Gastroesophageal sphincter (tissue), 3 donors: ENCODE measurements at regions not wholly inside any gene's neighbourhood (a gene's known extent, or its start where the extent isn't known, plus 50 kb on each side); places are given as distances from the start of the nearest gene placed in this dataset.

ENCODE experiments used
- CTCF ChIP-seq, 4 experiments: fragments of 200-600 bp in 2 of 4; fragments of 450-650 bp in 2 of 4; sonication (generic) in 1 of 4; IDR thresholded peaks; one replicate each; pipeline ENCODE4 v1.5.1; 2017 to 2019; ENCODE audit warnings: antibody characterized with exemption in 4 of 4, mild to moderate bottlenecking in 2 of 4, moderate library complexity in 2 of 4
- POLR2A ChIP-seq, 2 donors: fragments of 450-650 bp; IDR thresholded peaks; one replicate each; pipeline ENCODE4 v1.6.1; 2017; ENCODE audit warnings: antibody characterized with exemption in 2 of 2, mild to moderate bottlenecking in 2 of 2, moderate library complexity in 1 of 2

GRCh38 chr18:38551881-38552280, 986.3 kb upstream of the CELF4 start:
- TF ChIP-seq CTCF (IDR thresholded peaks at IDR 0.05) (no peak), POLR2A (IDR thresholded peaks at IDR 0.05) (no peak)
